ENCODE measurements at regions not wholly inside any gene's neighbourhood (a gene's known extent, or its start where the extent isn't known, plus 50 kb on each side); places are given as distances from the start of the nearest gene placed in this dataset.
A peak's percentile ranks its signal among the peaks of the same experiment; 100 is the strongest.

DNA sequence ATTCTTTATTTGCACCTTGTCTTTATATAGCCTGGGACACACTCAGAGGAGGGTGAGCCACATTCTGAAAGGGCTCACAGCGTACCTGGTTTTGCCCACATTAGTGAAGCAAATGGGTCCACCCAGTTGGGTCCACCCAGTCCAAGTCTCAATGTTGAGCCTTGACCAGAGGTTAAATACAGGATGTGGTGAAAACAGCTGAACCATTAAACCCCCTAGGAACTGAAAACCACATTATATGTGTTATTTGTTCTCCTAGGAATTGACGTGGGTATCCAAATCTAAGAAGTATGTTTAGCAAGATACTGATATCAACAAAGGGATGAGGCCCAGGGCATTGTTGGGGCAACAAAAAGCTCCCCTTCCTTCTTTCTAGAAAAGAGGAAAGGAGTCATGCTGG, 83.8 kb downstream of the SETD4 start:
- no peaks in the 10 kb centered on the region for H3K36me3 ChIP-seq
- ATAC-seq: no peak
- DNase-seq: no peak
- FAIRE-seq: no peak
- no peak overlapping the region for H3K4me3 ChIP-seq
- TF ChIP-seq, protein P1, sequence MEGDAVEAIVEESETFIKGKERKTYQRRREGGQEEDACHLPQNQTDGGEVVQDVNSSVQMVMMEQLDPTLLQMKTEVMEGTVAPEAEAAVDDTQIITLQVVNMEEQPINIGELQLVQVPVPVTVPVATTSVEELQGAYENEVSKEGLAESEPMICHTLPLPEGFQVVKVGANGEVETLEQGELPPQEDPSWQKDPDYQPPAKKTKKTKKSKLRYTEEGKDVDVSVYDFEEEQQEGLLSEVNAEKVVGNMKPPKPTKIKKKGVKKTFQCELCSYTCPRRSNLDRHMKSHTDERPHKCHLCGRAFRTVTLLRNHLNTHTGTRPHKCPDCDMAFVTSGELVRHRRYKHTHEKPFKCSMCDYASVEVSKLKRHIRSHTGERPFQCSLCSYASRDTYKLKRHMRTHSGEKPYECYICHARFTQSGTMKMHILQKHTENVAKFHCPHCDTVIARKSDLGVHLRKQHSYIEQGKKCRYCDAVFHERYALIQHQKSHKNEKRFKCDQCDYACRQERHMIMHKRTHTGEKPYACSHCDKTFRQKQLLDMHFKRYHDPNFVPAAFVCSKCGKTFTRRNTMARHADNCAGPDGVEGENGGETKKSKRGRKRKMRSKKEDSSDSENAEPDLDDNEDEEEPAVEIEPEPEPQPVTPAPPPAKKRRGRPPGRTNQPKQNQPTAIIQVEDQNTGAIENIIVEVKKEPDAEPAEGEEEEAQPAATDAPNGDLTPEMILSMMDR (IDR thresholded peaks at IDR 0.05): no peak
- no peak overlapping the region for H3K27ac ChIP-seq
- H3K27me3 ChIP-seq: no peaks in the 10 kb centered on the region
- H3K9me3 ChIP-seq: no peaks in the 10 kb centered on the region
- no peaks in the 10 kb centered on the region for H3K4me1 ChIP-seq
- 79 to 87% methylated on average over 2 of the region's 2 CpGs for WGBS, 2 donors
- intact Hi-C loops (cut with DNase I): no loop called here

DNA sequence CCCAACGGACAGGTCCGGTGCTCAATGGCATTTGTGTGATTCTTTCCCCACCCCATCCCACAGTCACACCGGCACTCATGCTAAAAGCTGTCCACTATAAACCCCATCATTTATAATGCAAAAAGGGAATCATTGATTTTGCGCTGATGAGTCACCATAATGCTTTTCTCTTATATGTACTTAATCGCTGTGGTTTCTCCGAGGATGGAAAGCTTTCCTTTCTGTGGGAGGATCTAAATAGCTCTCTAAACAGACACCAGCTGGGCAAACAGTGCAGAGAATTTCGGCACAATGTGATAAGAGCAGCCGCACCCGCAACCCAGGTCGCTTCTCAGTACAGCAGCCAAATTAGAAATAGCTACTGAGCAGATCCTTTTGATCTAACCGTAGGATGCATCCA, 85.6 kb downstream of the SETD4 start:
- no peak overlapping the region for H3K27ac ChIP-seq
- no peaks in the 10 kb centered on the region for H3K36me3 ChIP-seq
- ATAC-seq: peak; percentile 41 to 87 (median 74)
- intact Hi-C loops (cut with DNase I): no loop called here
- no peaks in the 10 kb centered on the region for H3K27me3 ChIP-seq
- no peak overlapping the region for H3K4me3 ChIP-seq
- 12 to 23% methylated on average over 11 of the region's 11 CpGs for WGBS, 2 donors
- H3K9me3 ChIP-seq: no peaks in the 10 kb centered on the region
- DNase-seq: peak in 3 of 6 donors; percentile 10 to 36 (median 22)
- H3K4me1 ChIP-seq: no peaks in the 10 kb centered on the region
- FAIRE-seq: no peak
- TF ChIP-seq, protein P1 (IDR thresholded peaks at IDR 0.05): no peak

DNA sequence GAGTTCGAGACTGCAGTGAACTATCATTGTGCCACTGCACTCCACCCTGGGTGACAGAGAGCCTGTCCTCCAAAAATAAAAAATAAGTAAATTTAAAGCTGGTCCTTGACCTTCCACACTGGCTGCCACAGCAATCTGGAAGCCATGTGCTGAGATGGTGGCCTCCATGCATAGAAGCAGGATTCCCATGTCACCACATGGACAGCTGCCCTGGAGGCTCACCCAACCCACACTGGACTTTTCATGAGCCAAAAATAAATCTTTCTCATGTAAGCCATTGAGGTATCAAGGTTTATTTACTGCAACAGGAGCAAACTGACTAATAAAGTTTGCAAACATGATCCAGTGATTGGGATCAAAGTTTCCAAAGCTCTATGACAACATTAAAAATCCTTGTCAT, 88.5 kb downstream of the SETD4 start:
- no peaks in the 10 kb centered on the region for H3K4me1 ChIP-seq
- TF ChIP-seq, protein P1 (IDR thresholded peaks at IDR 0.05): no peak
- intact Hi-C loops (cut with DNase I): no loop called here
- DNase-seq (no peak), ATAC-seq (no peak), FAIRE-seq (no peak)
- WGBS, 2 donors: 93 to 98% methylated on average over 1 of the region's 1 CpG
- no peaks in the 10 kb centered on the region for H3K36me3 ChIP-seq
- H3K27me3 ChIP-seq: no peaks in the 10 kb centered on the region
- no peaks in the 10 kb centered on the region for H3K9me3 ChIP-seq
- no peak overlapping the region for H3K27ac ChIP-seq
- H3K4me3 ChIP-seq: no peak overlapping the region

DNA sequence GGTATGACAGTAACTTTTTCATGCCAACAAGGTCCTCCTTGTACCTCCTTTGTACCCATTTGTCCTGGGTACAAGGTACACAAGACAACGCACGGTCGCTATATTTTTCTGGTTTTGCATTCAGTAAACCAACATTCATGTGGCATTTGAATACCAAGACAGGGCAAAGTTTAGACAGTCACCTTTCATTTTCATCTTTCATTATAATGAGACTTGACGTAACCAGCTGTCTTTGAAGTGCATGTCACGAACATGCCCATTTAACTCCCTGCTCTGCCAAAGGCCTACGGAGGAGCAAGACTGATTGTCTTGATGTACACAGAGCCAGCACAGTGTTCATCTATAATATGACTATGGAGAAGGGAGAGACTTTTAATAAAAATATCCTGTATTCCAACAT, 91.0 kb downstream of the SETD4 start:
- no peak for ATAC-seq
- intact Hi-C loops (cut with DNase I): no loop called here
- H3K9me3 ChIP-seq: no peaks in the 10 kb centered on the region
- no peaks in the 10 kb centered on the region for H3K27me3 ChIP-seq
- H3K4me3 ChIP-seq: no peak overlapping the region
- no peak for FAIRE-seq
- DNase-seq: no peak
- H3K36me3 ChIP-seq: no peaks in the 10 kb centered on the region
- WGBS, 2 donors: 75 to 96% methylated on average over 6 of the region's 6 CpGs
- no peaks in the 10 kb centered on the region for H3K4me1 ChIP-seq
- no peak overlapping the region for H3K27ac ChIP-seq
- TF ChIP-seq, protein P1 (IDR thresholded peaks at IDR 0.05): no peak

DNA sequence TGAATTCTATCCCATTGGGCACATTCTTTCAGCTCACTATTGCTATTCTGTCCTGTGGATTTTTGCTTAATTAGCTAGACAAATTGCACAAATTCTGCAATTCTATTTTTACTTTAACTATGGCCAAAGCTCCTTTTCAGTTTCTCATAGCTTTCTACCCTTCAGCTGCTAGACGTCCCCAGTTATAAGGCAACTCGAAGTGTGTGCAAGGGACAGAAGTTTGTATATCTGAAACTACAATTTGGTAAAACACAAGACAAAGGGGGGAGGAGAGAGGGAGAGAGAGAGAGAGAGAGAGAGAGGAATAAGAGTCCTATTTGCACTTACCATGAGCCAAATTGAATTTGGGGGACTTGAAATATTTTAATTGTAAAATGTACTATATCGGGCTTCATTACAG, 91.8 kb downstream of the SETD4 start:
- WGBS, 2 donors: 86 to 91% methylated on average over 3 of the region's 3 CpGs
- intact Hi-C loops (cut with DNase I): no loop called here
- TF ChIP-seq, protein P1 (IDR thresholded peaks at IDR 0.05): no peak
- no peak overlapping the region for H3K27ac ChIP-seq
- no peaks in the 10 kb centered on the region for H3K9me3 ChIP-seq
- FAIRE-seq: no peak
- H3K4me1 ChIP-seq: no peaks in the 10 kb centered on the region
- no peak for ATAC-seq
- no peak for DNase-seq
- H3K4me3 ChIP-seq: no peak overlapping the region
- no peaks in the 10 kb centered on the region for H3K27me3 ChIP-seq
- no peaks in the 10 kb centered on the region for H3K36me3 ChIP-seq

All from pancreas (tissue), 10 donors.